HCT116 (cell line): ENCODE measurements at regions not wholly inside any gene's neighbourhood (a gene's known extent, or its start where the extent isn't known, plus 50 kb on each side); places are given as distances from the start of the nearest gene placed in this dataset.

ENCODE experiments used
- EGR1 ChIP-seq: IDR thresholded peaks from 2 replicates; pipeline ENCODE4 v1.6.1; 2012; ENCODE audit warnings: low read depth
- POLR2A ChIP-seq: IDR thresholded peaks from 2 replicates; pipeline ENCODE4 v1.7.0; 2011; ENCODE audit warnings: borderline replicate concordance; ENCODE audit not compliant: insufficient read depth, insufficient read length; ENCODE audit errors: extremely low read depth
- ZNF274 ChIP-seq: fragments of 200-500 bp; sonication (Bioruptor generic); IDR thresholded peaks from 2 replicates; pipeline ENCODE4 v1.6.1; 2014; ENCODE audit warnings: mild to moderate bottlenecking, low read depth, low read length, inconsistent platforms

DNA sequence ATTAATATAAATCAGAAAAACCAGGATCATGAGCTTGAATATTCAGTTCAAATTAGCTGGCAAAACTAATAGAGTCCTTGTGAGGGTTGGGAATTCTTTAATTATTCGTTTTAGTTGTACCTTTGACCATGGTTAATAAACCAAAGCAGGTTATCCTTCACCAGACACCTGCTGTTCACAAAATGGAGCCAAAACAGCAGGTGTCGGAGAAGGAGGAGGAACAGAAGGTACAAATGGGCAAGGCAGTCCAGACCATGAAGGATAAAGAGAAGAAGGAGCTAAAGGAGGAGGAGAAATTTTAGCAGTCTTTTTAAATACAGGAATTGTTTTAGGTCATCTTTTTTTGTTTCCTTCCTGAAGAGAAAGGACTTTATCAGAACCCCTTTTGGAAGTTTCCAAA lies 106.1 kb downstream of the NHLRC3 start:
- no peak for TF ChIP-seq ZNF274
- no peak for TF ChIP-seq POLR2A
- no peak for TF ChIP-seq EGR1
